H9 (cell line): ENCODE measurements at regions not wholly inside any gene's neighbourhood (a gene's known extent, or its start where the extent isn't known, plus 50 kb on each side); places are given as distances from the start of the nearest gene placed in this dataset.

Source experiments
- DNase-seq: peaks from one replicate; pipeline ENCODE4 v3.0.0-alpha.2; 2017
- H2AFZ ChIP-seq: one replicate; pipeline ENCODE4 v1.6.1; 2013; ENCODE audit warnings: mild to moderate bottlenecking, low read length, control low read depth, moderate library complexity
- H2AK5ac ChIP-seq: 2 replicates; pipeline ENCODE4 v1.6.1; 2013; ENCODE audit warnings: low read length, control low read depth, mixed read lengths; ENCODE audit not compliant: insufficient read length
- H2BK120ac ChIP-seq: one replicate; pipeline ENCODE4 v1.6.1; 2013; ENCODE audit warnings: low read depth, mild to moderate bottlenecking, low read length, control low read depth, inconsistent platforms; ENCODE audit not compliant: poor library complexity, severe bottlenecking
- H2BK12ac ChIP-seq: 2 replicates; pipeline ENCODE4 v1.6.1; 2013; ENCODE audit warnings: low read length, control low read depth, mixed read lengths, low read depth; ENCODE audit not compliant: insufficient read length
- H2BK15ac ChIP-seq: 2 replicates; pipeline ENCODE4 v1.6.1; 2013; ENCODE audit warnings: low read depth, low read length, control low read depth
- H2BK20ac ChIP-seq: one replicate; pipeline ENCODE4 v1.6.1; 2013; ENCODE audit warnings: low read depth, mild to moderate bottlenecking, low read length, control low read depth, inconsistent platforms; ENCODE audit not compliant: poor library complexity, severe bottlenecking
- H2BK5ac ChIP-seq: 2 replicates; pipeline ENCODE4 v1.6.1; 2013; ENCODE audit warnings: low read length, control low read depth, mixed read lengths; ENCODE audit not compliant: insufficient read length
- H3K14ac ChIP-seq: 2 replicates; pipeline ENCODE4 v1.6.1; 2013; ENCODE audit warnings: low read length, control low read depth; ENCODE audit not compliant: insufficient read depth
- H3K18ac ChIP-seq: 2 replicates; pipeline ENCODE4 v1.6.1; 2013; ENCODE audit warnings: low read depth, mild to moderate bottlenecking, mixed read lengths, low read length, control low read depth; ENCODE audit not compliant: insufficient read length
- H3K23ac ChIP-seq: 2 replicates; pipeline ENCODE4 v1.6.1; 2013; ENCODE audit warnings: low read length, control low read depth, mixed read lengths, low read depth; ENCODE audit not compliant: insufficient read length
- H3K23me2 ChIP-seq: 2 replicates; pipeline ENCODE4 v1.6.1; 2013; ENCODE audit warnings: low read depth, mild to moderate bottlenecking, mixed read lengths, low read length, control low read depth; ENCODE audit not compliant: insufficient read length, poor library complexity, severe bottlenecking
- H3K27ac ChIP-seq: 2 replicates; pipeline ENCODE4 v1.5.1; 2013; ENCODE audit warnings: low read length, control low read depth, mixed read lengths, low read depth; ENCODE audit not compliant: insufficient read length
- H3K27me3 ChIP-seq: 2 replicates; pipeline ENCODE4 v1.6.1; 2013; ENCODE audit warnings: low read length, control low read depth, inconsistent platforms; ENCODE audit not compliant: insufficient read depth
- H3K4ac ChIP-seq: 2 replicates; pipeline ENCODE4 v1.6.1; 2013; ENCODE audit warnings: low read depth, mild to moderate bottlenecking, control low read depth, inconsistent platforms, low read length, moderate library complexity
- H3K4me1 ChIP-seq: 2 replicates; pipeline ENCODE4 v1.6.1; 2013; ENCODE audit warnings: low read length, control low read depth, inconsistent platforms; ENCODE audit not compliant: insufficient read depth
- H3K4me2 ChIP-seq: 2 replicates; pipeline ENCODE4 v1.6.1; 2013; ENCODE audit warnings: low read length, control low read depth, mixed read lengths; ENCODE audit not compliant: insufficient read length, insufficient read depth
- H3K56ac ChIP-seq: 2 replicates; pipeline ENCODE4 v1.6.1; 2013; ENCODE audit warnings: low read depth, mild to moderate bottlenecking, mixed read lengths, low read length, control low read depth; ENCODE audit not compliant: insufficient read length
- H3K79me1 ChIP-seq: 2 replicates; pipeline ENCODE4 v1.6.1; 2013; ENCODE audit warnings: low read depth, mild to moderate bottlenecking, moderate library complexity, low read length, control low read depth, inconsistent platforms; ENCODE audit not compliant: insufficient read depth, poor library complexity, severe bottlenecking
- H3K79me2 ChIP-seq: 2 replicates; pipeline ENCODE4 v1.6.1; 2013; ENCODE audit warnings: low read length, control low read depth, inconsistent platforms; ENCODE audit not compliant: insufficient read depth
- H3K9ac ChIP-seq: 2 replicates; pipeline ENCODE4 v1.6.1; 2013; ENCODE audit warnings: low read length, control low read depth, mixed read lengths; ENCODE audit not compliant: insufficient read length; ENCODE audit errors: extremely low read depth
- H3K9me3 ChIP-seq: one replicate; pipeline ENCODE4 v1.6.1; 2013; ENCODE audit warnings: low read depth, low read length, inconsistent platforms; ENCODE audit not compliant: control insufficient read depth
- H3T11ph ChIP-seq: one replicate; pipeline ENCODE4 v1.6.1; 2013; ENCODE audit warnings: mild to moderate bottlenecking, low read length, control low read depth, inconsistent platforms
- H4K20me1 ChIP-seq: one replicate; pipeline ENCODE4 v1.6.1; 2013; ENCODE audit not compliant: control insufficient read depth, insufficient read length, insufficient read depth
- H4K5ac ChIP-seq: 2 replicates; pipeline ENCODE4 v1.6.1; 2013; ENCODE audit warnings: low read depth, mild to moderate bottlenecking, mixed read lengths, low read length, control low read depth; ENCODE audit not compliant: insufficient read length
- H4K8ac ChIP-seq: replicated peaks from 2 replicates; pipeline ENCODE4 v1.6.1; 2013; ENCODE audit warnings: low read length, control low read depth, mixed read lengths, low read depth; ENCODE audit not compliant: insufficient read length
- H4K91ac ChIP-seq: 2 replicates; pipeline ENCODE4 v1.6.1; 2013; ENCODE audit warnings: low read depth, mild to moderate bottlenecking, moderate library complexity, mixed read lengths, low read length, control low read depth; ENCODE audit not compliant: insufficient read length
- H3K27ac Mint-ChIP-seq, 3 experiments: 2 replicates in 2 of 3; 3 replicates in 1 of 3; pipeline ENCODE4 v1.8.0; 2020 to 2021; ENCODE audit warnings: mixed read lengths in 3 of 3, mild to moderate bottlenecking in 1 of 3, moderate library complexity in 1 of 3
- H3K27me3 Mint-ChIP-seq: 2 replicates; pipeline ENCODE4 v1.8.0; 2021; ENCODE audit warnings: low read depth, mild to moderate bottlenecking, moderate library complexity, mixed read lengths
- H3K36me3 Mint-ChIP-seq, 3 experiments: 2 replicates in 2 of 3; 3 replicates in 1 of 3; pipeline ENCODE4 v1.8.0; 2020 to 2021; ENCODE audit warnings: low read depth in 3 of 3, mixed read lengths in 3 of 3; ENCODE audit not compliant: insufficient read depth in 1 of 3
- H3K4me1 Mint-ChIP-seq, 2 experiments: 2 replicates each; pipeline ENCODE4 v1.8.0; 2020; ENCODE audit warnings: mixed read lengths in 2 of 2
- H3K4me3 Mint-ChIP-seq, 2 experiments: 2 replicates in 1 of 2; 3 replicates in 1 of 2; pipeline ENCODE4 v1.8.0; 2020 to 2021; ENCODE audit warnings: mild to moderate bottlenecking in 2 of 2, mixed read lengths in 2 of 2, moderate library complexity in 1 of 2
- H3K9me3 Mint-ChIP-seq, 2 experiments: 2 replicates in 1 of 2; 3 replicates in 1 of 2; pipeline ENCODE4 v1.8.0; 2020; ENCODE audit warnings: mild to moderate bottlenecking in 2 of 2, mixed read lengths in 2 of 2, moderate library complexity in 1 of 2
- WGBS: extraction: QIAGEN DNeasy Blood & Tissue Kit; methylation state at CpG from one replicate; pipeline ENCODE4 v1.1.7; 2013; ENCODE audit warnings: missing lambda C conversion rate, low lambda C conversion rate, mixed read lengths; ENCODE audit not compliant: insufficient read length; ENCODE audit errors: extremely low coverage; 5-methylcytosine and 5-hydroxymethylcytosine counted together
- TF ChIP-seq, protein P1 (sequence below): fragments of 200-600 bp; sonication (generic); conservative IDR thresholded peaks from 3 replicates; pipeline ENCODE4 v1.8.0; 2021; ENCODE audit warnings: antibody characterized with exemption, mild to moderate bottlenecking

DNA sequence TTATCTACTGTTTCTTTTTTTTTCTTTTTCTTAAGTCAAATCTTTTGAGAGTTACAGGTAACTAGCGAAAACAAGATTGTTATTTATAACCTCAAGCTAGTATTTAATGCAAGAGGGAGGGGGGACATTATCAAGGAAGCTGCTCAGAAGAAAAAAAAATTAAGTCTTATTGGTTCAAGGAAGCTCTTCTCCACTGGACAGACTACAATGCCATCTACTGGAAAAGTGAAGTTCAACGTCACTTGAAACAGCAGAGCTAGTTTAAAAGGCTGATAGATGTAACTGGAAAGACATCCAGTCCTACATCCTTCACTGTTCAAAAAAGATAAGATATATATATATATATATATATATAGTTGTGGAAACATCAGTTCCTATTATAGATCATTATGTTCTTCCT is 418.0 kb upstream of the PSMD7 start:
- no peak overlapping the region for H2BK5ac ChIP-seq
- no peak overlapping the region for H3K4me2 ChIP-seq
- WGBS = no CpG with 5 or more reads among the region's 2 CpGs
- Mint-ChIP-seq H3K27me3 (no peaks in the 10 kb centered on the region), H3K36me3 (no peaks in the 10 kb centered on the region), H3K27ac (no peak overlapping the region), H3K4me3 (no peak overlapping the region), H3K9me3 (no peaks in the 10 kb centered on the region), H3K4me1 (peaks cover 5 to 20% of the 10 kb centered on the region in 2 experiments)
- no peak overlapping the region for H3K9ac ChIP-seq
- no peak overlapping the region for H3K27ac ChIP-seq
- H3K9me3 ChIP-seq = no peaks in the 10 kb centered on the region
- peaks cover 2% of the 10 kb centered on the region; the same call in 1 of the 2 replicates for H3K4me1 ChIP-seq
- H2BK120ac ChIP-seq = no peak overlapping the region
- no peak overlapping the region for H4K91ac ChIP-seq
- TF ChIP-seq, protein P1, sequence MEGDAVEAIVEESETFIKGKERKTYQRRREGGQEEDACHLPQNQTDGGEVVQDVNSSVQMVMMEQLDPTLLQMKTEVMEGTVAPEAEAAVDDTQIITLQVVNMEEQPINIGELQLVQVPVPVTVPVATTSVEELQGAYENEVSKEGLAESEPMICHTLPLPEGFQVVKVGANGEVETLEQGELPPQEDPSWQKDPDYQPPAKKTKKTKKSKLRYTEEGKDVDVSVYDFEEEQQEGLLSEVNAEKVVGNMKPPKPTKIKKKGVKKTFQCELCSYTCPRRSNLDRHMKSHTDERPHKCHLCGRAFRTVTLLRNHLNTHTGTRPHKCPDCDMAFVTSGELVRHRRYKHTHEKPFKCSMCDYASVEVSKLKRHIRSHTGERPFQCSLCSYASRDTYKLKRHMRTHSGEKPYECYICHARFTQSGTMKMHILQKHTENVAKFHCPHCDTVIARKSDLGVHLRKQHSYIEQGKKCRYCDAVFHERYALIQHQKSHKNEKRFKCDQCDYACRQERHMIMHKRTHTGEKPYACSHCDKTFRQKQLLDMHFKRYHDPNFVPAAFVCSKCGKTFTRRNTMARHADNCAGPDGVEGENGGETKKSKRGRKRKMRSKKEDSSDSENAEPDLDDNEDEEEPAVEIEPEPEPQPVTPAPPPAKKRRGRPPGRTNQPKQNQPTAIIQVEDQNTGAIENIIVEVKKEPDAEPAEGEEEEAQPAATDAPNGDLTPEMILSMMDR = peak; percentile 68
- no peak overlapping the region for H4K8ac ChIP-seq
- H2AK5ac ChIP-seq = no peak overlapping the region
- no peak overlapping the region for H3K23ac ChIP-seq
- no peaks in the 10 kb centered on the region for H3K79me2 ChIP-seq
- H4K5ac ChIP-seq = no peak overlapping the region
- H4K20me1 ChIP-seq = no peaks in the 10 kb centered on the region
- no peak overlapping the region for H3K14ac ChIP-seq
- H2BK20ac ChIP-seq = no peak overlapping the region
- no peak overlapping the region for H3K4ac ChIP-seq
- H3K18ac ChIP-seq = no peak overlapping the region
- H3K56ac ChIP-seq = no peak overlapping the region
- H3K27me3 ChIP-seq = no peaks in the 10 kb centered on the region
- no peak overlapping the region for H2BK15ac ChIP-seq
- H3T11ph ChIP-seq = no peak overlapping the region
- no peak overlapping the region for H2AFZ ChIP-seq
- DNase-seq = no peak
- H3K79me1 ChIP-seq = no peaks in the 10 kb centered on the region
- H2BK12ac ChIP-seq = no peak overlapping the region
- H3K23me2 ChIP-seq = no peaks in the 10 kb centered on the region
